IMR-90 (cell line): ENCODE measurements at regions not wholly inside any gene's neighbourhood (a gene's known extent, or its start where the extent isn't known, plus 50 kb on each side); places are given as distances from the start of the nearest gene placed in this dataset.

Experiments
- POLR2A ChIP-seq: IDR thresholded peaks from 2 replicates; pipeline ENCODE4 v1.6.1; 2012; ENCODE audit warnings: mild to moderate bottlenecking, low read depth, low read length
- TF ChIP-seq, protein P1 (sequence below): conservative IDR thresholded peaks from 2 replicates; pipeline ENCODE4 v1.5.1; 2012; ENCODE audit warnings: mild to moderate bottlenecking, low read depth, low read length, improper control_type of control experiment

- TF ChIP-seq, protein P1, sequence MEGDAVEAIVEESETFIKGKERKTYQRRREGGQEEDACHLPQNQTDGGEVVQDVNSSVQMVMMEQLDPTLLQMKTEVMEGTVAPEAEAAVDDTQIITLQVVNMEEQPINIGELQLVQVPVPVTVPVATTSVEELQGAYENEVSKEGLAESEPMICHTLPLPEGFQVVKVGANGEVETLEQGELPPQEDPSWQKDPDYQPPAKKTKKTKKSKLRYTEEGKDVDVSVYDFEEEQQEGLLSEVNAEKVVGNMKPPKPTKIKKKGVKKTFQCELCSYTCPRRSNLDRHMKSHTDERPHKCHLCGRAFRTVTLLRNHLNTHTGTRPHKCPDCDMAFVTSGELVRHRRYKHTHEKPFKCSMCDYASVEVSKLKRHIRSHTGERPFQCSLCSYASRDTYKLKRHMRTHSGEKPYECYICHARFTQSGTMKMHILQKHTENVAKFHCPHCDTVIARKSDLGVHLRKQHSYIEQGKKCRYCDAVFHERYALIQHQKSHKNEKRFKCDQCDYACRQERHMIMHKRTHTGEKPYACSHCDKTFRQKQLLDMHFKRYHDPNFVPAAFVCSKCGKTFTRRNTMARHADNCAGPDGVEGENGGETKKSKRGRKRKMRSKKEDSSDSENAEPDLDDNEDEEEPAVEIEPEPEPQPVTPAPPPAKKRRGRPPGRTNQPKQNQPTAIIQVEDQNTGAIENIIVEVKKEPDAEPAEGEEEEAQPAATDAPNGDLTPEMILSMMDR, result no peak
- no peak for TF ChIP-seq POLR2A
These were observed 299.4 kb upstream of the NPVF start for GRCh38 chr7:25527665-25528170.
